ENCODE measurements at regions not wholly inside any gene's neighbourhood (a gene's known extent, or its start where the extent isn't known, plus 50 kb on each side); places are given as distances from the start of the nearest gene placed in this dataset.

- no peaks in the 10 kb centered on the region for H3K4me1 ChIP-seq (ENCODE audit: control insufficient read depth, insufficient read depth, low read length)
- intact Hi-C loops (cut with micrococcal nuclease; ENCODE audit: unreplicated experiment): no loop called here
- DNase-seq (ENCODE audit: low read depth, low spot score) (no peak), ATAC-seq (no peak), FAIRE-seq (no peak)
- no peaks in the 10 kb centered on the region for H3K79me2 ChIP-seq (ENCODE audit: control insufficient read depth, insufficient read depth, low read length)
- H4K20me1 ChIP-seq (ENCODE audit: control insufficient read depth, insufficient read depth): no peaks in the 10 kb centered on the region
- ChIA-PET RAD21 (ENCODE audit: unreplicated experiment) (no interaction called here), CTCF (no interaction called here), POLR2A (no interaction called here), SMC1A (ENCODE audit: uncharacterized antibody, unreplicated experiment) (no interaction called here)
- no peaks in the 10 kb centered on the region for H3K9me3 ChIP-seq (replicated peaks; ENCODE audit: control insufficient read depth, insufficient read depth, low read length)
- no peak overlapping the region for H3K27ac ChIP-seq (ENCODE audit: control insufficient read depth, insufficient read depth)
- no peak overlapping the region for H3K4me3 ChIP-seq
- no peak overlapping the region for H3K9ac ChIP-seq (ENCODE audit: control insufficient read depth, insufficient read depth, low read length)
- H3K27me3 ChIP-seq (replicated peaks in 1 of 2; ENCODE audit: control insufficient read depth in 2 of 2, insufficient read depth in 2 of 2, low read length in 1 of 2): no peaks in the 10 kb centered on the region
- H2AFZ ChIP-seq (ENCODE audit: control insufficient read depth, low read depth, low read length): no peak overlapping the region
- in situ Hi-C loops (cut with MboI): no loop called here
- TF ChIP-seq FOXM1 (IDR thresholded peaks at IDR 0.05; ENCODE audit: low read depth, low read length): no peak
- no TSS peak for BruUV-seq (replicated peaks)
- no peaks in the 10 kb centered on the region for H3K36me3 ChIP-seq (ENCODE audit: control insufficient read depth in 2 of 2, insufficient read depth in 2 of 2, low read length in 1 of 2)
- H3K4me2 ChIP-seq (ENCODE audit: control insufficient read depth, insufficient read depth): no peak overlapping the region
Measured at GRCh38 chr1:87961992-87962391, 633.3 kb downstream of the LMO4 start.

GRCh38 chr1:87963556-87963955, 634.9 kb downstream of the LMO4 start:
- Histone ChIP-seq H3K9ac (ENCODE audit: control insufficient read depth, insufficient read depth, low read length) (no peak overlapping the region), H3K79me2 (ENCODE audit: control insufficient read depth, insufficient read depth, low read length) (no peaks in the 10 kb centered on the region), H3K4me3 (no peak overlapping the region), H3K4me1 (ENCODE audit: control insufficient read depth, insufficient read depth, low read length) (no peaks in the 10 kb centered on the region), H3K27ac (ENCODE audit: control insufficient read depth, insufficient read depth) (no peak overlapping the region), H3K4me2 (ENCODE audit: control insufficient read depth, insufficient read depth) (no peak overlapping the region), H2AFZ (ENCODE audit: control insufficient read depth, low read depth, low read length) (no peak overlapping the region), H3K27me3 (replicated peaks in 1 of 2; ENCODE audit: control insufficient read depth in 2 of 2, insufficient read depth in 2 of 2, low read length in 1 of 2) (no peaks in the 10 kb centered on the region; a peak in 1 of 4 replicates), H4K20me1 (ENCODE audit: control insufficient read depth, insufficient read depth) (no peaks in the 10 kb centered on the region), H3K9me3 (replicated peaks; ENCODE audit: control insufficient read depth, insufficient read depth, low read length) (no peaks in the 10 kb centered on the region), H3K36me3 (ENCODE audit: control insufficient read depth in 2 of 2, insufficient read depth in 2 of 2, low read length in 1 of 2) (no peaks in the 10 kb centered on the region)
- 0% methylated on average over 2 of the region's 2 CpGs for WGBS (ENCODE audit: insufficient coverage, insufficient replicate concordance, low lambda C conversion rate, missing lambda C conversion rate)
- ChIA-PET POLR2A (interaction anchor here (0.5 kb wide), 1 partner anchor 861 kb away, joined by 4 read pairs; no protein-coding TSS in a partner anchor), RAD21 (ENCODE audit: unreplicated experiment) (no interaction called here), CTCF (interaction anchor here (0.7 to 2.3 kb wide), 2 partner anchors 10 to 46 kb away, joined by 5 to 13 read pairs; no protein-coding TSS in a partner anchor), SMC1A (ENCODE audit: uncharacterized antibody, unreplicated experiment) (no interaction called here)
- BruUV-seq (replicated peaks): no TSS peak
- in situ Hi-C loops (cut with MboI) (no loop called here), intact Hi-C loops (cut with micrococcal nuclease; ENCODE audit: unreplicated experiment) (no loop called here)
- DNase-seq (ENCODE audit: low read depth, low spot score): no peak
- TF ChIP-seq CBX3 (IDR thresholded peaks at IDR 0.05; ENCODE audit: borderline replicate concordance, low read depth): no peak
- TF ChIP-seq NFYA (IDR thresholded peaks at IDR 0.05; ENCODE audit: borderline replicate concordance, low read depth, low read length): no peak
- no peak for TF ChIP-seq HCFC1 (IDR thresholded peaks at IDR 0.05; ENCODE audit: low read length)
- TF ChIP-seq JUNB (IDR thresholded peaks at IDR 0.05): no peak
- TF ChIP-seq NRF1 (conservative IDR thresholded peaks at IDR 0.05; ENCODE audit: low read depth, low read length): no peak
- no peak for TF ChIP-seq RBBP5 (conservative IDR thresholded peaks at IDR 0.05)
- no peak for FAIRE-seq
- no peak for ATAC-seq

Data from GM12878 (cell line).